ENCODE measurements at regions not wholly inside any gene's neighbourhood (a gene's known extent, or its start where the extent isn't known, plus 50 kb on each side); places are given as distances from the start of the nearest gene placed in this dataset.

GRCh38 chr1:177472567-177472966 lies 301.8 kb downstream of the BRINP2 start:
- Histone ChIP-seq H3K36me3 (ENCODE audit: control insufficient read depth in 1 of 2, insufficient read depth in 2 of 2, low read length in 1 of 2) (no peaks in the 10 kb centered on the region), H3K27me3 (ENCODE audit: control insufficient read depth in 1 of 2, insufficient read depth in 2 of 2, low read length in 1 of 2) (no peaks in the 10 kb centered on the region), H3K9me3 (ENCODE audit: control insufficient read depth, low read length) (no peaks in the 10 kb centered on the region), H3K27ac (ENCODE audit: low read depth in 1 of 2, low read length in 2 of 2) (no peak overlapping the region), H3K4me1 (ENCODE audit: control insufficient read depth in 1 of 2, insufficient read depth in 2 of 2, low read length in 2 of 2) (peaks cover 0 to 3% of the 10 kb centered on the region in 2 donors), H3K4me3 (ENCODE audit: low read length in 2 of 2) (no peak overlapping the region)
- intact Hi-C loops (cut with DNase I): no loop called here
- DNase-seq: no peak
- 97 to 100% methylated on average over 1 of the region's 1 CpG for WGBS, 2 donors
- no peak for ATAC-seq (ENCODE audit: low FRiP score)

GRCh38 chr1:177471244-177471643 lies 300.5 kb downstream of the BRINP2 start:
- intact Hi-C loops (cut with DNase I): no loop called here
- no peaks in the 10 kb centered on the region for H3K27me3 ChIP-seq (ENCODE audit: control insufficient read depth in 1 of 2, insufficient read depth in 2 of 2, low read length in 1 of 2)
- peaks cover 0 to 3% of the 10 kb centered on the region in 2 donors for H3K4me1 ChIP-seq (ENCODE audit: control insufficient read depth in 1 of 2, insufficient read depth in 2 of 2, low read length in 2 of 2)
- H3K27ac ChIP-seq (ENCODE audit: low read depth in 1 of 2, low read length in 2 of 2): no peak overlapping the region
- no peaks in the 10 kb centered on the region for H3K36me3 ChIP-seq (ENCODE audit: control insufficient read depth in 1 of 2, insufficient read depth in 2 of 2, low read length in 1 of 2)
- H3K9me3 ChIP-seq (ENCODE audit: control insufficient read depth, low read length): no peaks in the 10 kb centered on the region
- 0 to 6% methylated on average over 1 of the region's 1 CpG for WGBS, 2 donors
- no peak overlapping the region for H3K4me3 ChIP-seq (ENCODE audit: low read length in 2 of 2)
- DNase-seq (no peak), ATAC-seq (ENCODE audit: low FRiP score) (no peak)

GRCh38 chr1:177469519-177469918 lies 298.8 kb downstream of the BRINP2 start:
- H3K9me3 ChIP-seq (ENCODE audit: control insufficient read depth, low read length): no peaks in the 10 kb centered on the region
- no peaks in the 10 kb centered on the region for H3K36me3 ChIP-seq (ENCODE audit: control insufficient read depth in 1 of 2, insufficient read depth in 2 of 2, low read length in 1 of 2)
- intact Hi-C loops (cut with DNase I): no loop called here
- H3K27me3 ChIP-seq (ENCODE audit: control insufficient read depth in 1 of 2, insufficient read depth in 2 of 2, low read length in 1 of 2): no peaks in the 10 kb centered on the region
- H3K4me3 ChIP-seq (ENCODE audit: low read length in 2 of 2): no peak overlapping the region
- ATAC-seq (ENCODE audit: low FRiP score): no peak
- H3K27ac ChIP-seq (ENCODE audit: low read depth in 1 of 2, low read length in 2 of 2): no peak overlapping the region
- 82 to 86% methylated on average over 3 of the region's 3 CpGs for WGBS, 2 donors
- peaks cover 2 to 3% of the 10 kb centered on the region in 2 donors for H3K4me1 ChIP-seq (ENCODE audit: control insufficient read depth in 1 of 2, insufficient read depth in 2 of 2, low read length in 2 of 2)
- no peak for DNase-seq

- Histone ChIP-seq H3K4me1 (ENCODE audit: control insufficient read depth in 1 of 2, insufficient read depth in 2 of 2, low read length in 2 of 2) (peaks cover 0 to 2% of the 10 kb centered on the region in 2 donors), H3K27ac (ENCODE audit: low read depth in 1 of 2, low read length in 2 of 2) (no peak overlapping the region), H3K9me3 (ENCODE audit: control insufficient read depth, low read length) (peaks cover 2% of the 10 kb centered on the region), H3K36me3 (ENCODE audit: control insufficient read depth in 1 of 2, insufficient read depth in 2 of 2, low read length in 1 of 2) (no peaks in the 10 kb centered on the region), H3K4me3 (ENCODE audit: low read length in 2 of 2) (no peak overlapping the region), H3K27me3 (ENCODE audit: control insufficient read depth in 1 of 2, insufficient read depth in 2 of 2, low read length in 1 of 2) (no peaks in the 10 kb centered on the region)
- intact Hi-C loops (cut with DNase I): no loop called here
- 93 to 96% methylated on average over 2 of the region's 2 CpGs for WGBS, 2 donors
- DNase-seq (no peak), ATAC-seq (ENCODE audit: low FRiP score) (no peak)
Observed at GRCh38 chr1:177466286-177466685, 295.5 kb downstream of the BRINP2 start.

- 0 to 16% methylated on average over 2 of the region's 2 CpGs for WGBS, 2 donors
- peaks cover 4% of the 10 kb centered on the region for H3K9me3 ChIP-seq (ENCODE audit: control insufficient read depth, low read length)
- intact Hi-C loops (cut with DNase I): no loop called here
- DNase-seq: no peak
- no peaks in the 10 kb centered on the region for H3K36me3 ChIP-seq (ENCODE audit: control insufficient read depth in 1 of 2, insufficient read depth in 2 of 2, low read length in 1 of 2)
- H3K4me3 ChIP-seq (ENCODE audit: low read length in 2 of 2): no peak overlapping the region
- H3K27me3 ChIP-seq (ENCODE audit: control insufficient read depth in 1 of 2, insufficient read depth in 2 of 2, low read length in 1 of 2): no peaks in the 10 kb centered on the region
- H3K27ac ChIP-seq (ENCODE audit: low read depth in 1 of 2, low read length in 2 of 2): no peak overlapping the region
- no peak for ATAC-seq (ENCODE audit: low FRiP score)
- peaks cover 0 to 2% of the 10 kb centered on the region in 2 donors for H3K4me1 ChIP-seq (ENCODE audit: control insufficient read depth in 1 of 2, insufficient read depth in 2 of 2, low read length in 2 of 2)
Observed at GRCh38 chr1:177464686-177465085, 293.9 kb downstream of the BRINP2 start.

- intact Hi-C loops (cut with DNase I): no loop called here
- 62 to 66% methylated on average over 2 of the region's 2 CpGs for WGBS, 2 donors
- DNase-seq: no peak
- Histone ChIP-seq H3K9me3 (ENCODE audit: control insufficient read depth, low read length) (no peaks in the 10 kb centered on the region), H3K4me3 (ENCODE audit: low read length in 2 of 2) (no peak overlapping the region), H3K36me3 (ENCODE audit: control insufficient read depth in 1 of 2, insufficient read depth in 2 of 2, low read length in 1 of 2) (no peaks in the 10 kb centered on the region), H3K27me3 (ENCODE audit: control insufficient read depth in 1 of 2, insufficient read depth in 2 of 2, low read length in 1 of 2) (no peaks in the 10 kb centered on the region), H3K4me1 (ENCODE audit: control insufficient read depth in 1 of 2, insufficient read depth in 2 of 2, low read length in 2 of 2) (peaks cover 2 to 4% of the 10 kb centered on the region in 2 donors), H3K27ac (ENCODE audit: low read depth in 1 of 2, low read length in 2 of 2) (peak overlapping the region in 1 of 2 donors; percentile 81)
- no peak for ATAC-seq (ENCODE audit: low FRiP score)
Observed at GRCh38 chr1:177451191-177451590, 280.4 kb downstream of the BRINP2 start.

- DNase-seq (no peak), ATAC-seq (ENCODE audit: low FRiP score) (peak; percentile 33)
- Histone ChIP-seq H3K27me3 (ENCODE audit: control insufficient read depth in 1 of 2, insufficient read depth in 2 of 2, low read length in 1 of 2) (no peaks in the 10 kb centered on the region), H3K4me3 (ENCODE audit: low read length in 2 of 2) (no peak overlapping the region), H3K9me3 (ENCODE audit: control insufficient read depth, low read length) (no peaks in the 10 kb centered on the region), H3K36me3 (ENCODE audit: control insufficient read depth in 1 of 2, insufficient read depth in 2 of 2, low read length in 1 of 2) (no peaks in the 10 kb centered on the region), H3K27ac (ENCODE audit: low read depth in 1 of 2, low read length in 2 of 2) (peak overlapping the region in 1 of 2 donors; percentile 17), H3K4me1 (ENCODE audit: control insufficient read depth in 1 of 2, insufficient read depth in 2 of 2, low read length in 2 of 2) (peaks cover 2 to 4% of the 10 kb centered on the region in 2 donors)
- intact Hi-C loops (cut with DNase I): no loop called here
- 49 to 55% methylated on average over 5 of the region's 5 CpGs for WGBS, 2 donors
Observed at GRCh38 chr1:177448652-177449357, 278.0 kb downstream of the BRINP2 start.

GRCh38 chr1:177448036-177448615 lies 277.4 kb downstream of the BRINP2 start:
- no peak overlapping the region for H3K27ac ChIP-seq (ENCODE audit: low read depth in 1 of 2, low read length in 2 of 2)
- intact Hi-C loops (cut with DNase I): no loop called here
- no peak for ATAC-seq (ENCODE audit: low FRiP score)
- no peak for DNase-seq
- no peaks in the 10 kb centered on the region for H3K27me3 ChIP-seq (ENCODE audit: control insufficient read depth in 1 of 2, insufficient read depth in 2 of 2, low read length in 1 of 2)
- no peaks in the 10 kb centered on the region for H3K9me3 ChIP-seq (ENCODE audit: control insufficient read depth, low read length)
- 69 to 76% methylated on average over 2 of the region's 2 CpGs for WGBS, 2 donors
- H3K4me3 ChIP-seq (ENCODE audit: low read length in 2 of 2): no peak overlapping the region
- no peaks in the 10 kb centered on the region for H3K36me3 ChIP-seq (ENCODE audit: control insufficient read depth in 1 of 2, insufficient read depth in 2 of 2, low read length in 1 of 2)
- peaks cover 2 to 4% of the 10 kb centered on the region in 2 donors for H3K4me1 ChIP-seq (ENCODE audit: control insufficient read depth in 1 of 2, insufficient read depth in 2 of 2, low read length in 2 of 2)
